Fibroblast of skin of back (primary cell): ENCODE measurements at regions not wholly inside any gene's neighbourhood (a gene's known extent, or its start where the extent isn't known, plus 50 kb on each side); places are given as distances from the start of the nearest gene placed in this dataset.

Experiments
- DNase-seq: peaks from one replicate; pipeline ENCODE4 v3.0.0-alpha.2; 2013

DNA sequence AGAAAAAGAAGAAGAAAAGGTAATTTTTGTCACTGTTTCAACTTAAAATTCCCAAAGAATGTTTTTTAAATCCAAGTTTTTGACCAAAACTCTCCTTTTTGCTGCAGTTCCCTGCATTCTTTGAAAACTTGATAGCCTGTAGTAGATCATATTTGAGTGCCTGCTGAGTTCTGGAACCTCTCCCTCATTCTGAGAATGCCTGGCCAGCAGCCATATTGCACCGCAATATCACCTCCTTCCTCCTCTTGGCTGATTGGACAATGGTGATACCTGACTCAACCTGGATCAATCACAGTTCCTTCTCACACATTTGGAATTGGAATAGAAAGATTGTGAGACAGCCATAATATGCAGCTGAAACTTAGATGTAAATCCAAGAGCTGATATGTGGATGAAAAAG, 97.6 kb upstream of the GAP43 start:
- no peak for DNase-seq

DNA sequence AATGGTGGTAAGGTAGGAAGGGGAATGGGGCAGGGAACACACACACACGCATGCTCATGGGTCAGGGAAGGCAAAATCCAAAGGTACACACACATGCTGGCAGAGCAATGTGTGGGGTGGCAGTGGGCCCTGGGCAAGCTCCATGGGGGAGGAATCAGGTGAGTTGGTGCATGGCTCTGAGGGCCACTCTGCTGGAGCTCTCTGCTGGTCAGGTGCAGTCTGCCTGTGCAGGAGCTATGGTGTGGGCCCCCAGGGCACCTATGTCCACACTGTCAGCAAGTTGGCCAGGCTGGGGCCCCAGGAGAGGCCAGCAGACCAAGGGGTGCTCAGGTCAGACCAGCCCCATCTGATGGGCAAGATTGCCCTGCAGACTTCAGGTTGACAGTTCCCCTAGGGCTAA, 90.1 kb upstream of the GAP43 start:
- DNase-seq: no peak

DNA sequence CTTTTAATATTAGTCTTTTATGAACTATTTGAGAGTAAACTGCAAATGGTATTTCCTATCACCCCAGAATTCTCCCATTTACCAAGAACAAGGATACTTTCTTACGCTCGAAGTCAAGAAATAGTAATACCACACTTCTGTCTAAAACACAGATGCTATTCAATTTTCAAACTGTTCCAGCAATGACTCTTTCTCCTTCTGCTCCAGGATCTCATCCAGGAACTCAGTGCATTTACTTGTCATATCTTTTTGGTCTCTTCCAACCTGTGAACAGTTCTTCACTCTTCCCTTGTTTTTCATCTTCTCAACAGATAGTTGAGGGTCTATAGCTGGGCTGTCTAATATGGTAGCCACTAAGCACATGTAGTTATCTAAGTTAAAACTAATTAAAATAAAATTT, 87.1 kb upstream of the GAP43 start:
- DNase-seq: no peak

DNA sequence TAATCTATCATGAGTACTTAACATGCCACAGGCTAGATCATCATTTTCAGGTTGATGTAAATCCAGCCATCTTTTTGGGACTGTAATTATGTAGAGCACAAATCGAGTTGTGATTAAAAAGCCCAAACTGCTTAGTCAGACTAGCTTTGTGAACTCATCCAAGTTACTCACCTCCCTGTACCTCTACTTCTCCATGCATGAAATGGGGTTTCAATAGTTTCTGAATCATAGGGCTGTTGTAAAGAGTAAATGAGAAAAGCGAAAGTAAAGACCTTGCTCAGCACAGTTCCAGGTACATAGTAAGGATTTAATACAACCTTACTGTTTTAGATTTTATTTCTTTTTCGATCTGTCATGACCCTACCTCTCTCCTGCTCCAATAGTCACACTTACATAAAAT, 85.6 kb upstream of the GAP43 start:
- no peak for DNase-seq

DNA sequence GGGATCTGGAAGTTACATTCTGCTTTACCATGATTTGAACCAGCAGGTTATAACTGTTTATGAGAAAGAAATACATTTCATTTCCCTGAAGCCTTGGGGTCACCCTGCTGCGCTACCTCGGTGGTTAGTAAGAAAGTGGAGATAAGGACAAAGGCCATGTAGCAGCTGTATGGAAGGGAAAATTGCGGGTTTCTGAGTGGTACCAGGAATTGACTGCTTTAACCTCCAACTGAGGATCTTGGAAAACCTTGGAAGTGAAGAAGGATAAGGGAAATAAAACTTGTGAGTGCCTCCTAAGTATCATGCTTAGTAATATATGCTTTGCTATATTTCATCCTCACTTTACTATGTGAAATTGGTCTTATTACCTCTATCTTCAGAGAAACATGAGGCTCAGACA, 76.1 kb upstream of the GAP43 start:
- DNase-seq: no peak

DNA sequence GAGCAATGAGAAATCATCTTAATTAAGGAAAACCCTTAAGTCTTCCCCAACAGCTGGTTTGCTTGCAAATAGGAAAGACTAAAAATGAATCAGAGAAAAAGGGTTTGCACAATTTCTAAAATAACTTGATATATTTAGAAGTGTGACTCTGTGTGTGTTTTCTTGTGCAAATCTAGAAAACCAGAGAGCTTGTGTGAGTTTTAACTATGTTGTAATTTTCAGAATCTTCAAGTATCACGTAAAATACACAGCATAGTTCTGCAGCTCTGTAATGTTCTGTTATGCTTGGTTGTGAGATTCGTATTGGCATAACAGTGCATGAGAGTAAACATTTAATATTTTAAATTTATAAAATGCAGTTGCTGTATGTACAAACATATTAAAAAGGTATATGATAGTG, 74.7 kb upstream of the GAP43 start:
- DNase-seq: no peak

DNA sequence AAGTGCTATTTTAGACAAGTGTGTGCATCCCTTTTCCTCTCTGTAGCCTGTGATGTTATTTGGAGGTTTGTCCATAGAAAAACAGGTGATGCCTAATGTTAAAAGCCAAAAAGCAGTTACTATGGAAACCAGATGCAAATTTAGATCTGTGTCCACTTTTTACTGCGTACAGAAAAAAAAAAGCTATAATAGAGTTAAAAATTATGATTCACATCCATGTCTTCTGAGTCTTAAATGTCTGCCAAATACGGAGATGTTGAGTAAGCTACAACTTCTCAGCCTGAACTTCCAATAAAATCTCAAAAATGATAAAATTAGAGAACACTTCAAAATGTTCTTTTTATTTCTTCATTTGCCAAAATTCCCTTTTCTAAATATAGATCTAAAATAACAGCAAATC, 74.2 kb upstream of the GAP43 start:
- DNase-seq: peak; percentile 38

DNA sequence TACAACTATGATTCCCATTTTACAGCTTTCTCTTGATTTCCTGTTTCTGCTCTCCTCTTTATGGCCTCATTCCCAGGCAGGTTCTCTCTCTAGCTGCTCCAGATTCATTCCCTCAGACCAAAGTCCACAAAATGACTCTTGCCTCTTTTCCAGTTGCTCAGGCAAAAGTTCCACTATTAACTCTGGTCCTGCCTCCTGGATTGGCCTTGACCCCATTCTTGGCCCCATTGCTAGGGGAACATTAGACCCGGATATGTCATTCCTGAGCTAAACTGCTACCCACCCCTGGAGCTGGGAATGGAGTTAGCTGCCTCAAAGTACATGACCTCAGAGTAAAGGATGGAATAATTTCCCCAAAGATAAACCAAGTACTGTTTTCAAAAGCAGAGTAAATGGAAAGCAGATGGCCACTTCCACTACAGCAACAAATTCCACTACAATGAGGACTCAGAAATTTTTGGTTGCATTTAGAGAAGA, 73.0 kb upstream of the GAP43 start:
- DNase-seq: peak; percentile 74

DNA sequence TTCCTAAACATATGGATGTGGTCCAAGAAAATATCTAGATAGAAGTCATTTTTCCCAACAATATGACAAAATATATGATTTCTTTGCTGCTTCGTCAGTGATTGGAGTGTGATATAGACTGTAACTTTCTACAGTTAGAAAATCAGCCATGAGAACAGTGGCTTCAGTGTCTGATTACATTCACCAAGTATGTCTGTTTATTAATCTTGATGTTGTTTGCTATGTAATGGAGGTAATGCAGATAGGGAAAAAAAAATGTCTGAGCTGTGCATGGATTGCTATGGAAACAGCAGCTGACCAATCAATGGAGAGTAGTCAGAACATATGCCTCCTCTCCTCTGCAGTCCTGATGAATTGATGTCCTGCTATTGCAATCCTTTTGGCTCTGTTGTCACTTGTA, 72.3 kb upstream of the GAP43 start:
- no peak for DNase-seq

DNA sequence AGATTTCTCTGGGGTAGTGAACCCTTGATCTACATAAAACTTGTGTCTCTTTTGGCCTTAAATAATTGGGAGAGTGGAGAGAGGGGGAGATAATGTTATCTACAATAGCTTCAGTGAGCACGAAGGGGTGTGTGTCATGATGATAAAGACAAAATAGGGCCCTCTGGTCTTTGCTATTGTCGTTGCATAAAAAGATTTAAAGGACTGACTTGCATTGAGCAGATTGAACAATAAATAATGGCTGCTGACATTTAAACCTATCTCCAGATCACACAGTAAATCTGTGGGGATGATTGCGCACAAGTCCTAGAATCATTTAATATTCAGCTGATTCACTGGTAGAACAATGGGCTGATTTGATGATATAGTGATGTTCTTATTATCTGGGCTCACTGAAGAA, 71.3 kb upstream of the GAP43 start:
- DNase-seq: no peak

DNA sequence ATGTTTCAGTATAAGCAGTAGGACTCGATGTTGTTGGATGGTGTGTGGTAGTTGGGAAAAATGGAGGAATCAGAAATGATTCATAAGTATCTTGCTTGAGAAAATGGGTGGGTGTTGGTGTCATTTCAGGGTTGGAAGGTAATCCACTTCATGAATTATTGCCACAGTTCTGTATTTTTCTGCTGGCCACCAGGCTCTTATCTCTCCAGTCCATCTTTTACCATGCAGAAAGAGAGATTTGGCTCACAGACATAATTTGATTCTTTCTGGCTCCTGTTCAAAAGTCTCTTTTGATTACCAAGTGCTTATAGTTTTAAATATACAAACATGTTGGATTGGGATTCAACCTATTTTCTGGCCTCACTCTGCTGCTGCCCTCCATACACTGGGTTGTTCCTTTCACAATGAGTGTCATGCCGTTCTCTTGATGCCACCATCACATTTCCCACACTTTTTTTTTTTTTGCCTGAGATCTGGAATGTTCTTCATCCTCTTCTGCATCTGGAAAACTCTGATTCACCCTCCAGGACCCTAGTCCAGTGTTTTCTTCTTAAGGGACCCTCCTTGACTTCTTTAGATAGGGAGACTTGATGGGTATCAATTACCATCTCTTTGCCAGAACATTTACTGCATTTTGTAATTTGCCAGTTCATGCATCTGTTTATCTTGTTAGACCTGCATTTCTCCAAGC, 69.4 kb upstream of the GAP43 start:
- DNase-seq: no peak

DNA sequence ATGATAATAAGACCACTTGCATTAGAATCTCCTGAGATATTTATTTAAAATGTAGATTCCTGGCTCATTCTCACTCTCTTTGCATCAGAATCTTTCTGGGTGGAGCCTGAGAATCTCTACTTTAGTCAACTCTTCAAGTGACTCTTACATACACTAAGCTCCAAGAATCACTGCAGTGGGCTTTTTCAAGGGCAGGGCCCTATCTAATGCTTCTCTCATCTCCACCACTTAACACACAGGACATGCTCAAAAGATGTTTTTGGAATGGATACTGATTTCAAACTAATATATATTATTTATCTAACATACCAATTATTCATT, 68.9 kb upstream of the GAP43 start:
- DNase-seq: no peak

DNA sequence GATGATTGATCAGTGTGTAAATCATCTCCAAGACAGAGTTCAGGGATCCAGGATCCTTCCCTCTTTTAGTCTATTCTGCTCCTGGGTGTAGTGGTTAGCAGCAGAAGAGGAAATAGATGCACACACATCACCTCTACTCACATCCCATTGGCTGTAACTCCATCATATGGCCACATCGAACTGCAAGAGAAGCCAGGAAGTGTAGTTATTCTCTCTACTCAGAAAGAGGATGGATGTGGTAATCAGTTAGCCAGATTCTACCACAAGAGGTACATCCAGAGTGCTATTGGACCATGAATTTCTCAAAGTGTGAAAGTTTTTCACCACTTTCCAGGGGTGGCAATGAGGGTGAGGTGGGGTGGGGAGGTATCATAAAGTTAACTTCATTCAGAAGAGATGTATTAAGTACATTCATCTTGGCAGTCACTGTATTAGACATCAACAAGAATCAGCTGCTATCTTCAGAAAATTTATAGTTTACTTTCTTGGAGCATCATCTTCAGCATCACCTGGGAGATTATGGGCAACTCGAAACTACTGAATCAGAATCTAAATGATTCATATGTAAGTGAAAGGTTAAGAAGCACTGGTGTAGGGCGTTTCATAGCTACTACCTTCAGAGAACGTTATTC, 60.6 kb upstream of the GAP43 start:
- no peak for DNase-seq

DNA sequence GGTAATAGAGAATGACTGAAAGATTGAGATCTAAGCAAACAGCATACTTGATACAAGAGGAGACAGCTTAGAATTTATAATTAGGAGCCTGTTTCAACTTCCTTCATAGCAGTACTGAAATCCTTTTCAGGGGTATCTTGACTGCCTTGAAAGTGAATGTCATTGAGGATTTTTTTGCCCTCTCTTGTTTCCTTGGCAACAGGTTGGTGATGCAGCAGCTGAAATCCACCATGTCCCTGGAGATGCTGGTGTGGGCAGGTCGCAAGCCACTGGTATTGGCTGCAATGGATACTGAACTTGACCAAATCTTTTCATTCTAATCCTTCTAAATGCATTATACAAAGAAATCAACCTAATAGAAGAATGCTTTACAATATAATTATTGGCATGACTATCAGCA, 59.3 kb upstream of the GAP43 start:
- no peak for DNase-seq

DNA sequence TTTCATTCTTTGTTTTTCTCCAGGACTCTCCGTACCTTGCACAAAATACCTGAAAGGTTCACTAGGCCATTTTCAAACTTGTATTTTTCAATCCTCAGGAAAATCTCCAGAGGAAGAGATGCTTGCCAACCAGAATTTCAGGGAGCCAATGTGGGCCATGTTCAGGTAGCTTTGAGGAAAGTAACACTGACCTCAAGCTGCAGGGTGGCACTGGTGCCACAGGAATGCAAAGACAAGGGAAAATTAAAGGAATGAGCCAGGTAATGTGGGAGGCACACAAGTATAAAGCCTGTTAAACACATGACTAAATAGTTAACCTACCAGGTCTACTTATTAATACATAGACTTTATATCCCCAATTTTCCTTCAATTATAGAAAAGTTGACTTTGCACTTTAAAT, 51.9 kb upstream of the GAP43 start:
- no peak for DNase-seq
